ENCODE measurements at regions not wholly inside any gene's neighbourhood (a gene's known extent, or its start where the extent isn't known, plus 50 kb on each side); places are given as distances from the start of the nearest gene placed in this dataset.

DNA sequence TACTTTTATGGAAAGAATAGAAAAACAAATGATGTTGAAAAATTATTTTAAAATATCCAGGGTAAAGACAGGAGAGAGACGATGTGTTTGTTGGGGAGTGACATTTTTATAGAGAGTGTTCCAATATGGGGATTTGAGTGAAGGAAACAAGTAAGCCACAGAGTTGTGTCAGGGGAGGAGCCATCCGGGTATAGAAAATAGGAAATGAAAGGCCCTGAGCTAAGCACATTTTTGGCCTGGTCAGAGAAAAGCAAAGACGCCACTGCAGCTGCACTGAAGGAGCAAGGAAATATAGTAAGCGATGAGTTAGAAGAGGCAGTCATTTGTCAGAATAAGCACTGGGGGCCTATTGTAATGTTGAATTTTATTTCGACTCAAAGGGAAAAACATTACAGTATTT is 107.3 kb upstream of the ADGRL4 start:
- no peak for DNase-seq (ENCODE audit: low spot score)
- ChIA-PET CTCF (no interaction called here), POLR2A (ENCODE audit: low non-redundant PET) (no interaction called here)
- BruUV-seq (replicated peaks), result no TSS peak
- intact Hi-C loops (cut with micrococcal nuclease; ENCODE audit: unreplicated experiment), result no loop called here
- no peaks in the 10 kb centered on the region for H3K9me3 ChIP-seq (ENCODE audit: low read depth, low read length, poor library complexity, severe bottlenecking)
- no peak overlapping the region for H3K4me3 ChIP-seq (ENCODE audit: low read depth, low read length, poor library complexity, severe bottlenecking)
- no peaks in the 10 kb centered on the region for H3K27me3 ChIP-seq (replicated peaks; ENCODE audit: insufficient read depth, low read depth, low read length, poor library complexity)
- TF ChIP-seq EZH2 (IDR thresholded peaks at IDR 0.05; ENCODE audit: borderline replicate concordance, low read depth, low read length, poor library complexity, severe bottlenecking), result no peak
- TF ChIP-seq, protein P1, sequence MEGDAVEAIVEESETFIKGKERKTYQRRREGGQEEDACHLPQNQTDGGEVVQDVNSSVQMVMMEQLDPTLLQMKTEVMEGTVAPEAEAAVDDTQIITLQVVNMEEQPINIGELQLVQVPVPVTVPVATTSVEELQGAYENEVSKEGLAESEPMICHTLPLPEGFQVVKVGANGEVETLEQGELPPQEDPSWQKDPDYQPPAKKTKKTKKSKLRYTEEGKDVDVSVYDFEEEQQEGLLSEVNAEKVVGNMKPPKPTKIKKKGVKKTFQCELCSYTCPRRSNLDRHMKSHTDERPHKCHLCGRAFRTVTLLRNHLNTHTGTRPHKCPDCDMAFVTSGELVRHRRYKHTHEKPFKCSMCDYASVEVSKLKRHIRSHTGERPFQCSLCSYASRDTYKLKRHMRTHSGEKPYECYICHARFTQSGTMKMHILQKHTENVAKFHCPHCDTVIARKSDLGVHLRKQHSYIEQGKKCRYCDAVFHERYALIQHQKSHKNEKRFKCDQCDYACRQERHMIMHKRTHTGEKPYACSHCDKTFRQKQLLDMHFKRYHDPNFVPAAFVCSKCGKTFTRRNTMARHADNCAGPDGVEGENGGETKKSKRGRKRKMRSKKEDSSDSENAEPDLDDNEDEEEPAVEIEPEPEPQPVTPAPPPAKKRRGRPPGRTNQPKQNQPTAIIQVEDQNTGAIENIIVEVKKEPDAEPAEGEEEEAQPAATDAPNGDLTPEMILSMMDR (conservative IDR thresholded peaks at IDR 0.05; ENCODE audit: low read depth, low read length), result no peak
- no peaks in the 10 kb centered on the region for H3K36me3 ChIP-seq (ENCODE audit: insufficient read depth, low read length, poor library complexity, severe bottlenecking)
- H3K27ac ChIP-seq (ENCODE audit: low read depth, low read length, poor library complexity, severe bottlenecking), result no peak overlapping the region
- H3K4me1 ChIP-seq (ENCODE audit: insufficient read depth, low read length, poor library complexity, severe bottlenecking), result no peaks in the 10 kb centered on the region

DNA sequence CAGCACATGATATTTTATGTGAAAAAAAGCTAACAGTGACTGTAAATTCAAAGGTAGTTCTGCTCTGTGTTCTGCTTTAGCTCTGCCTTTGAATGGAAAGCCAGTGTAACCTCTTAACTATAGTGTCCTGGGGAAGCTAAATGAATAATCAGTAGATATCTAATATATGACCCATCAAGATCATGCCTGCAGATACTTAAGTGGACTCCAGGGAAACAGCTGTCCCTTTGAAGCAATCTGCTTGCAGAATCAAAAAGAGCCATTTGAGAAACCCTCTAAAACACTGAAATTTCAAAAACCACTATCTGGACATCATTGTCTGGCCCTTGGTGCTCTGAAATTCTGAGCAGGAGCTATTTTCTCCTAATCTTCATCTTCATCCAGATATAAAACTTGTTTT is 104.2 kb upstream of the ADGRL4 start:
- no TSS peak for BruUV-seq (replicated peaks)
- intact Hi-C loops (cut with micrococcal nuclease; ENCODE audit: unreplicated experiment), result no loop called here
- no peak overlapping the region for H3K4me3 ChIP-seq (ENCODE audit: low read depth, low read length, poor library complexity, severe bottlenecking)
- H3K27ac ChIP-seq (ENCODE audit: low read depth, low read length, poor library complexity, severe bottlenecking), result no peak overlapping the region
- H3K4me1 ChIP-seq (ENCODE audit: insufficient read depth, low read length, poor library complexity, severe bottlenecking), result no peaks in the 10 kb centered on the region
- DNase-seq (ENCODE audit: low spot score), result no peak
- CTCF ChIA-PET, result interaction anchor here (0.6 kb wide), 1 partner anchor 1668 kb away, joined by 3 read pairs; no protein-coding TSS in a partner anchor
- H3K9me3 ChIP-seq (ENCODE audit: low read depth, low read length, poor library complexity, severe bottlenecking), result no peaks in the 10 kb centered on the region
- no peaks in the 10 kb centered on the region for H3K36me3 ChIP-seq (ENCODE audit: insufficient read depth, low read length, poor library complexity, severe bottlenecking)
- no peaks in the 10 kb centered on the region for H3K27me3 ChIP-seq (replicated peaks; ENCODE audit: insufficient read depth, low read depth, low read length, poor library complexity)
- POLR2A ChIA-PET (ENCODE audit: low non-redundant PET), result no interaction called here
- TF ChIP-seq, protein P1 (conservative IDR thresholded peaks at IDR 0.05; ENCODE audit: low read depth, low read length), result no peak
- TF ChIP-seq EZH2 (IDR thresholded peaks at IDR 0.05; ENCODE audit: borderline replicate concordance, low read depth, low read length, poor library complexity, severe bottlenecking), result no peak

DNA sequence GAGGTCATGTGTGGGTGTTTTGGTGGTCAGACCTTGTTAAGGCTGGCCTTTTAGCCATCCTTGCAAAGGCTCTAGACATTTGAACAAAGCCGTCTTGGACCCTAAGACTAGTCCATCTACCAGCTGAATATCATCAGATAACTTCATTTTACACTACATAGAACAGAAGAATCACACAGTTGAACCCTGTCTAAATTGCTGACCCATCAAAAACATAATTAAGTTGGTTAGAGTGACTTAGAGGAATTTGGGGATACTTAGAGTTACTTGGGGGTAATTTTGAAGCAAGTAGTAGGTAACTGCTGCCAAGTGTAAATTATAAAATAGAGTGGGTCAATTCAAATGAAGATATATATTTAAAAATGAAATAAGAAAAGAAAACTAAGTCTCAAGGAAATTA is 102.9 kb upstream of the ADGRL4 start:
- Histone ChIP-seq H3K4me1 (ENCODE audit: insufficient read depth, low read length, poor library complexity, severe bottlenecking) (no peaks in the 10 kb centered on the region), H3K9me3 (ENCODE audit: low read depth, low read length, poor library complexity, severe bottlenecking) (no peaks in the 10 kb centered on the region), H3K27me3 (replicated peaks; ENCODE audit: insufficient read depth, low read depth, low read length, poor library complexity) (no peaks in the 10 kb centered on the region), H3K4me3 (ENCODE audit: low read depth, low read length, poor library complexity, severe bottlenecking) (no peak overlapping the region), H3K27ac (ENCODE audit: low read depth, low read length, poor library complexity, severe bottlenecking) (no peak overlapping the region), H3K36me3 (ENCODE audit: insufficient read depth, low read length, poor library complexity, severe bottlenecking) (no peaks in the 10 kb centered on the region)
- CTCF ChIA-PET, result no interaction called here
- no peak for DNase-seq (ENCODE audit: low spot score)
- no peak for TF ChIP-seq EZH2 (IDR thresholded peaks at IDR 0.05; ENCODE audit: borderline replicate concordance, low read depth, low read length, poor library complexity, severe bottlenecking)
- TF ChIP-seq, protein P1 (conservative IDR thresholded peaks at IDR 0.05; ENCODE audit: low read depth, low read length), result no peak
- intact Hi-C loops (cut with micrococcal nuclease; ENCODE audit: unreplicated experiment), result loop anchor here (10.0 kb wide), 1 partner anchor 65 kb away; no protein-coding TSS in a partner anchor
- POLR2A ChIA-PET (ENCODE audit: low non-redundant PET), result no interaction called here
- no TSS peak for BruUV-seq (replicated peaks)

Measured in A673 (cell line).